ENCODE measurements at regions not wholly inside any gene's neighbourhood (a gene's known extent, or its start where the extent isn't known, plus 50 kb on each side); places are given as distances from the start of the nearest gene placed in this dataset.

DNA sequence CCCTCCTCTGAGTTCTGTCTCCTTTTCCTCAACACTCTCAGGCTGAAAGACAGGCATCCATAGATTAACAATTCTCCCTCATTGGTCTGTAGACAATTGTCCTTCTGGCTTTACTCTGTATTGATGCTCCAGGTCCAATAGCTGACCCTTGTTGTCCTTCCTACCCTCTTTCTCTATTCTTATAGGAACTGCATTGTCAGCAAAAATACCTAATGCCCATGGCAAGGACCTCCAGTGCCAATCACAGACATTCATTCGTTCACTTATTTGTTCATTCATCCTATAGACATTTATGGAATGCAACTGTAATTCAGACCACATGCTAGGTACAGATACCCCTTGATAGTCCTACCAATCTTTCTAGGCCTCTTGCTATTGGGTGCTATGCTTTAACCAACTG is 69.8 kb upstream of the DTNA start:
- DNase-seq (ENCODE audit: low spot score) = no peak

DNA sequence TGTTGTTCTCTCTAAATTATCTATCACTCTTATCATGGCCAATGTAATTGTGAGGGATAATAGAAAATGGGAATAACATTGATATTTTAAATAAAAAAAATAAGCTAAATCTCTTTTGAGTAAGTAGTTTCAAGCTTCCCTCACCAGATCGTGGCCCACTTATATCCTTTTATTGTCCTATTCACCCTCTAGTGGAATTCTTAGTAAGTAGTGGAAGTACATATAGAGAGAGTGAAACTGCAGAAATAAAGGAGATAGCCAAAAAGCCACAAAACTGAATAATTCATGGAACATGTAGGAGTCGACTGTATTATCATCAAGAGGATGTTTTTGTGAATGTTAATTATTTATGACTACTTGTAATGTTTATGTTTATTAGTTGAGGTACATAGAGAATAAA is 66.1 kb upstream of the DTNA start:
- no peak for DNase-seq (ENCODE audit: low spot score)

DNA sequence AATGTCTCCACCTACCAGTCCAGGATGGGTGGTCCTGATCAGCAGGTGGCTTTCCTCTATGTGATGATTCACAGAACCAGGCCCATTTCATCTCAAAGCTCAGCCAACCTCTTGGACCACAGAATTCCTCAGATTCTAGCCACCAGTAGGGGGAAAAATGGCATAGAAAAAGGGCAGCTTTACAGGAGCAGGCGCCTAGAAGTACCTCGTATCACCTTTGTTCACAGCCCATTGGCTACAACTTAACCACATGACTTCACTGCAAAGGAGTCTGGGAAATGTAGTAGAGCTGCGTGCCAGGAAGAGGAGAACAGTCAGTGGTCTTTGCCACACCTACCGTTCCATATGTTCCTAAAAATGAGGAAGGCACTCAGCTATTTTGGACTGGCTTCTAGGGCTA is 62.8 kb upstream of the DTNA start:
- DNase-seq (ENCODE audit: low spot score) = no peak

DNA sequence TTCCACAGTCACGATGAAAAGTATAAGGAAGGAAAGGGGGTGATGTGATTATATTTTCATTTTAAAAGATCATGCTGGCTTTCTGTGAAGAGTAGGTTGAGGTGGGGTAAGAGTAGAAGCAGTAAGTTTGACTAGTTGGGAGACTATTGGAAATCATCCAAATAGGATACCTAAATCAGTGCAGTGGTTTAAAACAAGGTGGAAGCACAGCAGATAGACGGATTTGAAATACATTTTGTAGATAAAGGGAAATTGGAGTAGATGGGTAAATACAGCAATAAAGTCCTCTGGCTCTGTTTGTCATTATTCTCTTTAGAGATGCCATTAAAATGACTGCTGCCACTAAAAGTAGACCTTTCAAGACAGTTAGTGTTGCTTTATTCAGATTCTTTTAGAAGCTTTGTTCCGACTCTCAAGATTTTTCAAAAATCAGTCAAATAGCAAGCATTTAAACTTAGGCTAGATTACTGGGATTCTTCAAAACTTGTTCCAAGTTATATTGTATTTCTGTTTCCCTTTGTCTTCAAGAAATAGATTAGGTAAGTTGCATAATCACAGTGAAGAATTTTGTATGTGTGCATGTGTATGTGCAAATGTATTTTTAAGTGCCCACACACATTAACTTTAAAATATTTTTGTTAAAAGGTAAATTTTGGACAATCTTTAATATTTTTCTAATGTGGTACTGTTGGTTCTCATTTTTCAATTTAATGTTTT is 61.7 kb upstream of the DTNA start:
- no peak for DNase-seq (ENCODE audit: low spot score)

DNA sequence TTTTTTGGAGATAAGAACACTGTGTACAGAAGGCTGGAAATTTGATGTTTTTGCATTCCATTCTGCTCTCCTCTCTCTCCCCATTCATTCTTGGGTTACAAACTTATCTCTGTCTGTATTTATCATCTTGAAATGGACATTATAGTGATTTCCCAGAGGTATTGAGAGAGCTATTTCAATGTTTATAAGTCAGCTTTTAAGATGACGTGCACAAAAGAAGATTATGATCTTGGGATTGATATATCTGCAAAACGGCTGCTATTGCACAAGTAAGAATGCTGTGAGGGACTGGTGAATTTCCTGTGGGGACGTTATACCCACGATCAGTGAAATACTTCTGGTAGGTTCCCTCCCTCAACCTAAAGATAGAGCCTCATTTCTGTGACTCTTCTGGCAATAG is 61.0 kb upstream of the DTNA start:
- DNase-seq (ENCODE audit: low spot score) = no peak

DNA sequence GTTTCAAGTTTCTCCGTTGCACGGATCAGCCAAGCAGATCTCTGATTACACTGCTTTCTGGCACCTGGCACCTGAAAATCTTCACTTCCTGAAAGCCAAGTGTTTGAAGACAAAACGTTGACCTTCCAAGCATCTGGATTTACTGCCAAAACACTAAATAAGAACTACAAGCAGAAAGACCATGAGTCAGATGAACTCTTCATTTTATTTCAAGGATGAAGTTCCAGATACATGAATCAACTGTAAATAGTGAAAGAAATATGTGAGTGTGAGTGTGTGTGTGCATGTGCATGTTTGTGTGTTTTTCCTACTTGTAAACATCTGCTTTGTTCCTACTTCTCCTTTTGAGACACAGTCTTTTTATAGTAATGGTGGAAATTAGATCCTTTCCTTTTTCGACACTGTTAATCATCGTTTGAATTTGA is 60.0 kb upstream of the DTNA start:
- no peak for DNase-seq (ENCODE audit: low spot score)

DNA sequence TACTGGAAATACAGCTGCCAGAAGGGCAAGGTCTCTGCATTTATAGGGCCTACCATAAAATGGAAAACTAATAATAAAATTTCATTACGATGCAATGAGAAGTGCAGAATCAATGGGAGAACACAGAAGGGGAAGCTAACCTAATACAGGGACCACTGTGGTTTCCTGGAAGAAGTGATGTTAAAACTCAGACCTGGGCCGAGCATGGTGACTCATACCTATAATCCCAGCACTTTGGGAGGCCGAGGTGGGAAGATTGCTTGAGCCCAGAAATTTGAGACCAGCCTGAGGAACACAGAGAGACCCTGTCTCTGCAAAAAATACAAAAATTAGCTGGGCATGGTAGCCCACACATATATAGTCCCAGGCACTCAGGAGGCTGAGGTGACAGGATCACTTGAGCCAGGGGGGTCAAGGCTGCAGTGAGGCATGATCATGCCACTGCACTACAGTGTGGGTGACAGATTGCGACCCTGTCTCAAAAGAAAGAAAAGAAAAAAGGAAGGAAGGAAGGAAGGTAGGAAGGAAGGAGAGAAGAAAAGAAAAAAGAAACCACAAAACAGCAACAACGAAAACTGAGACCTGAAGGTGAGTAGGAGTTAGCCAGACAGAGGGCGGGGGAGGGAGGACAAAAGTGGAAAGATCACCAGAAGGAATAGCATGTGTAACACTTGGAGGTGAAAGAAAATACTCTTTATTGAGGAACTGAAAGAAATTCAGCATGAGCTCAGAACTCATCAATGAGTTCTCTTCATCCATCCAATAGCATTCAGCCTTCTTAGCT is 58.3 kb upstream of the DTNA start:
- no peak for DNase-seq (ENCODE audit: low spot score)

DNA sequence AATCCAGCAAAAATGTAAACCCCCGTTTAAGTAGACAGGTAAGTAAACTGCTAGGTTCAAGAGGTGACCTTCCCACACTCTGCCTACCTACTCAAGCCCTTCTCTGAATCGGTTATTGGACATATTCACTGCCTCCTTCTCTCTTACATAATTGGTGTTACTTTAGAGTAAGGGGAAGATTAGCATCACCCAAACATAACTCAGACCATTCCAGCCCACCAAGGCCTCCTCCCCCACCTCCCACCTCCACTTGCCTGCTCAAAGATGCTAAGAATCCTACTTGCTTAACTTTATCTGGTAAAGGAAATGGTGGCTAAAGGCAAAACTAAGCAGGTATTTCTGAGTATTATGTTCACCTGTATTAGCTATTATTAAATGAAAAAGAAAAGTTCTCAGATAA is 55.0 kb upstream of the DTNA start:
- no peak for DNase-seq (ENCODE audit: low spot score)

DNA sequence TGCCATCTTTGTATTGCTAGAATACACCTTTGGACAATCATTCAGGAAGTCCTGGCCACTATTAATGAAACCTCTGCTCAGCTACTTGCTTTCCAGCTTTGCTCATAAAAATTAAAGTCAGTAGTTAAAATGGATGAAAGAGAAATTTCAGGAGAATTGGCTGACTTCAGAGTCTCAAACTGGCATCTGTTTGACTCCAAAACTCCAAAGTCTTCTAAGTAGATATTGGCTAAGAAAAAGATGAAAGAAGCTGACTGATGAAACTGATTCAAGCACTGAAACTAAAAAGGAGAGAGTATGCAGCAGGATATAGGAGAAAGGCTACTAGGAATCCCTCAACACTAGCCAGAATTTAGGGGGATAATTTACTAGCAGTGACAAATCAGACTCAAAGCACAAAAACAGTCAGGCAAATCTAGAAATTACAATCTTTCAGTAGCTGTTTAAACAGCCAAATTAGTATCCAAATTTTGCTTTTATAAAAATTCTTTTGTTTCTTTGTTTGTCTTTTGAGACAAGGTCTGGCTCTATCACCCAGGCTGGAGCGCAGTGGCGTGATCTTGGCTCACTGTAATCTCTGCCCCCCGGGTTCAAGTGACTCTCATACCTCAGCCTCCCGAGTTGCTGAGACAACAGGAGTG is 52.1 kb upstream of the DTNA start:
- no peak for DNase-seq (ENCODE audit: low spot score)

DNA sequence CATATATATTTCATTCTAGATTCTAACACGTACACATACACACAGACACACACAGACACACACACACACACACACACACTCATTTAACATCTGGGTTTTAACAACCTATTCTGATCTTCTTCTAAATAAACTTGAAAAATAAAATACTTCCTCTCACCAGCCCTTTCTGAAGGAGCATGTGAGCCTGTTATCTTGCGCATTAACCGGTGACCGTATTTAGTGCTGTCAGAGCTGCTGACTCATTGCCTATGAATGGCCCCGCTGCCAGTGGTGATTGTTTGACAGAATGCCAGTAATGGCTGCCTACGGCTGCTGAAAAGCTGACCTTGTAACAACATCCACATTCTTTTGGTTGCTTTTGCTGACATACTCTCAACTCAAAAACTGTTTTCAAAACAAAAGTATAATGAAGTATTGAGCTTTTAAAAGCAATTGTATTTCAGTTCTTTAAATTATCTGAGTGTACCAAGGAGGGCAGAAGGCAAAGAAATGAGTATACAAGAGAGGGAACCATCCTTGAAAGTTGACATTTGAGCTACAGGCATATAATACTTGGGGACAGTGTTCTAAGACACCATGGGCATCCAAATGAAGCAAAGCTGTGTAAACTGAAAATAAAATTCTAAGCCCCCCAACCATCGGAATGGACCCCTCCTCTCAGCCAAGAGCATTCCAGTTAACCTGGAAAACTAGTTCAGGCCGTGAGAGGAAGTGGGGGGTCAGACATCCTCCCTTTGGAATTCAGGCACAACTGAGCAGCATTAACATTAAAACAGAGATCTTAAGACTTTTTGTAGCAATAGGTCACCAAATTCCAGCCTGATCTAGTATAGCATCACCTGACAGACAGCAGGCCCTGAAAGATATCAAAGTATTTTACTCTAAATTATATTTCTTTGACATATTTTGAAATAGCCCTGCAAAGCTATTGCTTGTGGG is 50.2 kb upstream of the DTNA start:
- no peak for DNase-seq (ENCODE audit: low spot score)

Data from cerebellar cortex (tissue), 1 donor.